ENCODE measurements at regions not wholly inside any gene's neighbourhood (a gene's known extent, or its start where the extent isn't known, plus 50 kb on each side); places are given as distances from the start of the nearest gene placed in this dataset.
"Not testable (repeated sequence)": the region's sequence is repeated elsewhere in the genome, so short reads cannot be mapped to it uniquely, and the experiment has no call there.

DNA sequence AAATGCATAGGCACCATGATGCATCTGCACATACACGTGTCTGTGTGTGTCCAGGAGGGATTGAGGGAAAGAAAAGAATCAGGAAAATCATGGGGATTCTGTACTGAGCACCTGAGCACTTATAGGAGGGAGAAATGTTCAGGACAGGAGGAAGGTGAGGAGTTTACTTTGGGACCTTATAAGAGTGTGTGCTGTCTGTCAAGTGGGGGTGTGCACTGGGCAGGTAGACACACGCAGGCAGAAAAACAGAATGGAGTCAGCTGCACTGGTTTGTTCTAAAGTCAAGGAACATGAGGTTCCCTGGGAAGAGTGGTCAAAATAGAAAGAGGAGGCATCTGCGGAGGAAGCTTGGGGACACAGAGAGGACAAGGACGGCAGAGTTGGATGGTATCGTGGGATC is 92.2 kb upstream of the KCTD1 start:
- Histone ChIP-seq H3K27ac (ENCODE audit: low read length) (no peak overlapping the region), H3K9me3 (ENCODE audit: control insufficient read depth, low read depth, low read length) (no peaks in the 10 kb centered on the region), H3K27me3 (ENCODE audit: control insufficient read depth, insufficient read depth, low read length) (no peaks in the 10 kb centered on the region), H3K9ac (ENCODE audit: low read length) (no peak overlapping the region), H3K36me3 (ENCODE audit: control insufficient read depth, low read depth, low read length) (no peaks in the 10 kb centered on the region), H3K4me3 (ENCODE audit: low read length) (no peak overlapping the region), H3K4me1 (ENCODE audit: control insufficient read depth, low read depth, low read length) (no peaks in the 10 kb centered on the region)

DNA sequence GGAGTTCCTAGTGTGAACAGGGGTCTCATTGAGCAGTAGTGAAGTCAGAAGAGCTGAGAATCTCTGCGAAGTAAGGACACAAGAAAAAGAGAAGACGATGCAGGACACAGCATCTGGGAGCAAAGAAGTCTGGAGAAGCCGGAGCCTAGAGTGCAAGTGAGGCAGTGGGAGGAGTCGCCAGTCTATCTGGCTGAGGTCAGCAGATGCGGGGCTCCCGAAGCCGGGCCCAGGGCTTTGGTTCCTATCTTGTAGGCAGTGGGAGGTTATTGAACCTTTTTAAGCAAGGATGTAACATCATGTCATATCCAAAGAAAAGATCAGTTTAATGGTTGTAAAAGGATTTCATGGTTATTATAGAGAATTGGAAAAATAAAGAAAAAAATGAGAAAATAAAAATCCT is 90.8 kb upstream of the KCTD1 start:
- no peaks in the 10 kb centered on the region for H3K4me1 ChIP-seq (ENCODE audit: control insufficient read depth, low read depth, low read length)
- no peaks in the 10 kb centered on the region for H3K9me3 ChIP-seq (ENCODE audit: control insufficient read depth, low read depth, low read length)
- no peak overlapping the region for H3K27ac ChIP-seq (ENCODE audit: low read length)
- no peaks in the 10 kb centered on the region for H3K36me3 ChIP-seq (ENCODE audit: control insufficient read depth, low read depth, low read length)
- no peaks in the 10 kb centered on the region for H3K27me3 ChIP-seq (ENCODE audit: control insufficient read depth, insufficient read depth, low read length)
- H3K9ac ChIP-seq (ENCODE audit: low read length) = no peak overlapping the region
- H3K4me3 ChIP-seq (ENCODE audit: low read length) = no peak overlapping the region

DNA sequence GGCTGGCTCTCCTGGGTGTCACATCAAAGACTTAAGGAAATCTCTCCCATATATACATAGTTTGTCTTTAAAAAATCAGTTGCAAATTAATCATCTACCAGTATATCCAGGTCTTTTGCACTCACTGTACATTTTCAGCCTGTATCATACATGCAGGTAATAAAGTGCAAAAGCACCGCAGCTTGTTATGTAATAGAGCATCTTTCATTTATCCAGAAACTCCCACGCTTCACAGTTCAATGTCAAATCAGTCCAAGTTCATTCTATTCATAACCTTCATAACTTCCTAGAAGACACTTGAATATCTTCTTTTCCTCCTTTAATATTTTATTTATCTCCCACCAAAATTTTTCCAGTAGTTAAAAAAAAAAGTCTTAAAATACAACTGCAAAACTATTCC is 89.6 kb upstream of the KCTD1 start:
- H3K27ac ChIP-seq (ENCODE audit: low read length) = no peak overlapping the region
- no peaks in the 10 kb centered on the region for H3K4me1 ChIP-seq (ENCODE audit: control insufficient read depth, low read depth, low read length)
- no peaks in the 10 kb centered on the region for H3K36me3 ChIP-seq (ENCODE audit: control insufficient read depth, low read depth, low read length)
- H3K4me3 ChIP-seq (ENCODE audit: low read length) = no peak overlapping the region
- H3K9ac ChIP-seq (ENCODE audit: low read length) = no peak overlapping the region
- no peaks in the 10 kb centered on the region for H3K27me3 ChIP-seq (ENCODE audit: control insufficient read depth, insufficient read depth, low read length)
- H3K9me3 ChIP-seq (ENCODE audit: control insufficient read depth, low read depth, low read length) = no peaks in the 10 kb centered on the region

DNA sequence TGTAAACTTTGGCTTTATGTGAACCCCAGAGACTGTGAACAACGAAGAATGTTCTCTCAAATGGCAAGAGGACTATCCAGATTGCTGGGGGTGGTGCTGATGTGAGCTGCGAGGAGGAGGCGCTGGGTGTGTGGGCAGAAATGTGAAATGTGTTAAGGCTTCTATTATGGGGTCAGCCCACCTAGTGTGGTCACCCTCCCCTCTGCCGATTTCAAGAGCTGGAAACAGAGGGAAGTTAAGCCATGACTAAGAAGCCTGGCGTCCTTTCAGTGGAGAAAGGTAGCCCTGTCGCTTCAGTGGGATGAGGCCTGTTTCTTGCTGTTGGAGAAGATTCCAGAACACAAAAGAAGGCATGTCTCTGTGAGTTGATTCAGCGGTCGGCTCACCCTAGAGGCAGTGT is 89.0 kb upstream of the KCTD1 start:
- Histone ChIP-seq H3K36me3 (ENCODE audit: control insufficient read depth, low read depth, low read length) (no peaks in the 10 kb centered on the region), H3K9me3 (ENCODE audit: control insufficient read depth, low read depth, low read length) (no peaks in the 10 kb centered on the region), H3K9ac (ENCODE audit: low read length) (no peak overlapping the region), H3K27me3 (ENCODE audit: control insufficient read depth, insufficient read depth, low read length) (no peaks in the 10 kb centered on the region), H3K4me3 (ENCODE audit: low read length) (no peak overlapping the region), H3K4me1 (ENCODE audit: control insufficient read depth, low read depth, low read length) (no peaks in the 10 kb centered on the region), H3K27ac (ENCODE audit: low read length) (no peak overlapping the region)

DNA sequence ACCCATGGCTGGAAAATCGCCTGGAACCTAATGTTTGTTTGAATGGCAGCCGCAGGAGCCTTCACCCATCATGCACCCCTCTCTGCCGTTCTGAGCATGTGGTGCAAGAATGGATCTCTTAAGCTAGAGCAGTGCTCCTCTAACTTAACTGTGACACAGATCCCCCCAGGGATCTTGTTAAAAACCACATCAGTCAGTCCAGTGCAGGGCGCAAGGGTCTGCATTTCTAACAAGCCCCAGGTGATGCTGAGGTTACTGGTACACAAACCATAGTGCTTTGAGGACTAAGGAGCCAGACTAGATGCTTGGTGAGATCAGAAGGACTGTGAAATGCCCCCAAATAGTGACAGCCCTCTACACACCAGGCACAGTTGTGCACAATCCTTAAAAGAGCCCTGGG is 87.1 kb upstream of the KCTD1 start:
- H3K4me3 ChIP-seq (ENCODE audit: low read length) = no peak overlapping the region
- H3K4me1 ChIP-seq (ENCODE audit: control insufficient read depth, low read depth, low read length) = no peaks in the 10 kb centered on the region
- no peaks in the 10 kb centered on the region for H3K27me3 ChIP-seq (ENCODE audit: control insufficient read depth, insufficient read depth, low read length)
- no peak overlapping the region for H3K9ac ChIP-seq (ENCODE audit: low read length)
- no peaks in the 10 kb centered on the region for H3K9me3 ChIP-seq (ENCODE audit: control insufficient read depth, low read depth, low read length)
- no peak overlapping the region for H3K27ac ChIP-seq (ENCODE audit: low read length)
- no peaks in the 10 kb centered on the region for H3K36me3 ChIP-seq (ENCODE audit: control insufficient read depth, low read depth, low read length)

DNA sequence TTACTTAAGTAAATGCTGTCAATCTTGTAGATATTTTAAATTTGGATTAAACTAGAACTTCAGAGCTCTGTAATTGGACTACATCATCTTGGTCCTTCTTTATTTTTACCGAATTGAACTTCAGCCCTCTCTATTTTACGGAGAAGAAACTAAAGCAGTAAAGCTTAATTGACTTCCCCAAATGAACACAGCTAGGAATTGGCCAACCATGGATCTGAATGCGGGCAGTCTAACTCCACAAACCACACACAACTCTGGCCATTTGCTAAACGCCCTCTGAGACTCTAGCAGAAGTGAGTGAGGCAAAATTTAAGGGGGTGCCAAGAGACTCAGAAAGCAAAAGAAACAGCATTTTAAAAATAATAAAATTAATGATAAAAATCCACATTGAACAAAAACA is 86.3 kb upstream of the KCTD1 start:
- no peaks in the 10 kb centered on the region for H3K9me3 ChIP-seq (ENCODE audit: control insufficient read depth, low read depth, low read length)
- H3K9ac ChIP-seq (ENCODE audit: low read length) = no peak overlapping the region
- H3K27me3 ChIP-seq (ENCODE audit: control insufficient read depth, insufficient read depth, low read length) = no peaks in the 10 kb centered on the region
- H3K27ac ChIP-seq (ENCODE audit: low read length) = no peak overlapping the region
- no peaks in the 10 kb centered on the region for H3K4me1 ChIP-seq (ENCODE audit: control insufficient read depth, low read depth, low read length)
- no peak overlapping the region for H3K4me3 ChIP-seq (ENCODE audit: low read length)
- no peaks in the 10 kb centered on the region for H3K36me3 ChIP-seq (ENCODE audit: control insufficient read depth, low read depth, low read length)

DNA sequence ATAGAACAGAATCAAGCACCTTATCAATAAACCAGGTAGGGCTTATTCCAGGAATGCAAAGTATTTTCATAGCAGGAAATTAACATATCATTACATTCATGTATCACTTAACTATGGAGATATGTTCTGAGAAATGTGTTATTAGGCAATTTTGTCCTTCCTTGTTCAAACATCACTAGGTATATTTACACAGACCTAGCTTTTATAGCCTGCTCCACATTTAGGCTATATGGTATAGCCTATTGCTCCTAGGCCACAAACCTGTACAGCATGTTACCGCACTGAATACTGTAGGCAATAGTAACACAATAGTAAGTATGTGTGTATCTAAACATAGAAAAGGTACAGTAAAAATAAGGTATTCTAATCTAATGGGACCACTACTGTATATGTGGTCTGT is 82.8 kb upstream of the KCTD1 start:
- Histone ChIP-seq H3K9ac (ENCODE audit: low read length) (no peak overlapping the region), H3K9me3 (ENCODE audit: control insufficient read depth, low read depth, low read length) (no peaks in the 10 kb centered on the region), H3K36me3 (ENCODE audit: control insufficient read depth, low read depth, low read length) (no peaks in the 10 kb centered on the region), H3K4me1 (ENCODE audit: control insufficient read depth, low read depth, low read length) (no peaks in the 10 kb centered on the region), H3K27ac (ENCODE audit: low read length) (no peak overlapping the region), H3K27me3 (ENCODE audit: control insufficient read depth, insufficient read depth, low read length) (no peaks in the 10 kb centered on the region), H3K4me3 (ENCODE audit: low read length) (no peak overlapping the region)

DNA sequence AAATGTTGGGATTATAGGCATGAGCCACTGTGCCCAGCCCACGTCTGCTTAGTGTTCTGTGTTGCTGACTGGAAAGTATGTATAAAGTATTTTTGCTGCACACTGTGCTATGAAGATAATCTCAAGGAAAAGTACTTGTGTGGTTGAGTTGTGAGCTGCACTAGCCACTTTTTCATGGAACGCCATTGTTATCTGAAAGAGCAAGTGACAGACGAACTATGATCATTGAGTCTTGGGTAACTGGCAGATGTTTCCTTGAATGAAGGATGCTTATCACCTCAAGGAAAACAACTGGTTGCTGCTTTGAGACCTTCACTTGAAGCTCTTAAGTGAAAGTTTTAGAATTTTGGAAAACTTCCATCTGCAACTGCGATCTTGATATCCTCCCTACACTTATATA is 82.2 kb upstream of the KCTD1 start:
- Histone ChIP-seq H3K27me3 (ENCODE audit: control insufficient read depth, insufficient read depth, low read length) (no peaks in the 10 kb centered on the region), H3K9me3 (ENCODE audit: control insufficient read depth, low read depth, low read length) (no peaks in the 10 kb centered on the region), H3K4me3 (ENCODE audit: low read length) (no peak overlapping the region), H3K27ac (ENCODE audit: low read length) (no peak overlapping the region), H3K4me1 (ENCODE audit: control insufficient read depth, low read depth, low read length) (no peaks in the 10 kb centered on the region), H3K9ac (ENCODE audit: low read length) (no peak overlapping the region), H3K36me3 (ENCODE audit: control insufficient read depth, low read depth, low read length) (no peaks in the 10 kb centered on the region)

DNA sequence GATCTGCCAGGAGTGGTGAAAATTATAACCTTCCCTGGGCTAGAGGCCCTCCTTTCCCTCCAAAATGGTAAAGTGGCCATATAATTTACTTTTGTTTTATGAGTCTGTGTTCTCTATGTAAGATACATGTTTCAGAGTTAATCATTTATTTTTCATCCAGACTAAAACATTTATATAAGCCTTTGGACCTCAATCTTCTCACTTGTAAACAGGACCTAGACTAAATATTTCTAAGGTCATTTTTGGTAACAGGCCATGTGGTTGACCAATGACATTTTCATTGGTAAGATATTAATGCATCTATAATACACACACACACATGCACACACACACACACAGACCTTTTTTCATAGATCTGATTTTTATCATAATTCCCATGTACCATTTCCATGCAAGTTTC is 79.7 kb upstream of the KCTD1 start:
- Histone ChIP-seq H3K9me3 (ENCODE audit: control insufficient read depth, low read depth, low read length) (peaks cover 10% of the 10 kb centered on the region), H3K36me3 (ENCODE audit: control insufficient read depth, low read depth, low read length) (no peaks in the 10 kb centered on the region), H3K9ac (ENCODE audit: low read length) (no peak overlapping the region), H3K27me3 (ENCODE audit: control insufficient read depth, insufficient read depth, low read length) (no peaks in the 10 kb centered on the region), H3K4me1 (ENCODE audit: control insufficient read depth, low read depth, low read length) (no peaks in the 10 kb centered on the region), H3K4me3 (ENCODE audit: low read length) (no peak overlapping the region), H3K27ac (ENCODE audit: low read length) (no peak overlapping the region)

DNA sequence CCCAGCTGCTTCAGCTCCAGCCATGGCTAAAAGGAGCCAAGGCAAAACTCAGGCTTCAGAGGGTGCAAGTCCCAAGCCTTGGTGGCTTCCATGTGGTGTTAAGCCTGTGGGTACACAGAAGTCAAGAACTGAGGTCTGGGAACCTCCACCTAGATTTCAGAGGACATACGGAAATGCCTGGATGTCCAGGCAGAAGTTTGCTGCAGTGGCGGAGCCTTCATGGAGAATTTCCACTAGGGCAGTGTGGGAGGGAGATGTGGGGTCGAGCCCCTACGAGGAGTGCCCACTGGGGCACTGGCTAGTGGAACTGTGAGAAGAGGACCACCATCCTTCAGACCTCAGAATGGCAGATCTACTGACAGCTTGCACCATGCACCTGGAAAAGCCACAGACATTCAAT is 76.1 kb upstream of the KCTD1 start:
- no peak overlapping the region for H3K27ac ChIP-seq (ENCODE audit: low read length)
- no peaks in the 10 kb centered on the region for H3K36me3 ChIP-seq (ENCODE audit: control insufficient read depth, low read depth, low read length)
- H3K4me3 ChIP-seq (ENCODE audit: low read length) = no peak overlapping the region
- no peaks in the 10 kb centered on the region for H3K4me1 ChIP-seq (ENCODE audit: control insufficient read depth, low read depth, low read length)
- no peak overlapping the region for H3K9ac ChIP-seq (ENCODE audit: low read length)
- H3K27me3 ChIP-seq (ENCODE audit: control insufficient read depth, insufficient read depth, low read length) = no peaks in the 10 kb centered on the region
- peaks cover 10% of the 10 kb centered on the region for H3K9me3 ChIP-seq (ENCODE audit: control insufficient read depth, low read depth, low read length)

DNA sequence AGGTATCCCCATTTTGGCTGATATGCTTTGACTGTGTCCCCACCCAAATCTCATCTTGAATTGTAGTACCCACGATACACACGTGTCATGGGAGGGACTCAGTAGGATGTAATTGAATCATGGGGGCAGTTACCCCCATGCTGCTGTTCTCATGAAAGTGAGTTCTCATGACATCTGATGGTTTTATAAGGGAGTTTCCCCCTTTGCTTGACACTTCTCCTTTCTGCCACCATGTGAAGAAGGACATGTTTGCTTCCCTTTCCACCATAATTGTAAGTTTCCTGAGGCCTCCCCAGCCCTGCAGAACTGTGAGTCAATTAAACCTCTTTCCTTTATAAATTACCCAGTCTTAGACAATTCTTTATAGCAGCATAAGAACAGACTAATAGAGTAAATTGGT is 75.0 kb upstream of the KCTD1 start:
- H3K4me1 ChIP-seq (ENCODE audit: control insufficient read depth, low read depth, low read length); H3K36me3 ChIP-seq (ENCODE audit: control insufficient read depth, low read depth, low read length); H3K9ac ChIP-seq (ENCODE audit: low read length); H3K27me3 ChIP-seq (ENCODE audit: control insufficient read depth, insufficient read depth, low read length); H3K4me3 ChIP-seq (ENCODE audit: low read length); H3K9me3 ChIP-seq (ENCODE audit: control insufficient read depth, low read depth, low read length); H3K27ac ChIP-seq (ENCODE audit: low read length): not testable (repeated sequence)

DNA sequence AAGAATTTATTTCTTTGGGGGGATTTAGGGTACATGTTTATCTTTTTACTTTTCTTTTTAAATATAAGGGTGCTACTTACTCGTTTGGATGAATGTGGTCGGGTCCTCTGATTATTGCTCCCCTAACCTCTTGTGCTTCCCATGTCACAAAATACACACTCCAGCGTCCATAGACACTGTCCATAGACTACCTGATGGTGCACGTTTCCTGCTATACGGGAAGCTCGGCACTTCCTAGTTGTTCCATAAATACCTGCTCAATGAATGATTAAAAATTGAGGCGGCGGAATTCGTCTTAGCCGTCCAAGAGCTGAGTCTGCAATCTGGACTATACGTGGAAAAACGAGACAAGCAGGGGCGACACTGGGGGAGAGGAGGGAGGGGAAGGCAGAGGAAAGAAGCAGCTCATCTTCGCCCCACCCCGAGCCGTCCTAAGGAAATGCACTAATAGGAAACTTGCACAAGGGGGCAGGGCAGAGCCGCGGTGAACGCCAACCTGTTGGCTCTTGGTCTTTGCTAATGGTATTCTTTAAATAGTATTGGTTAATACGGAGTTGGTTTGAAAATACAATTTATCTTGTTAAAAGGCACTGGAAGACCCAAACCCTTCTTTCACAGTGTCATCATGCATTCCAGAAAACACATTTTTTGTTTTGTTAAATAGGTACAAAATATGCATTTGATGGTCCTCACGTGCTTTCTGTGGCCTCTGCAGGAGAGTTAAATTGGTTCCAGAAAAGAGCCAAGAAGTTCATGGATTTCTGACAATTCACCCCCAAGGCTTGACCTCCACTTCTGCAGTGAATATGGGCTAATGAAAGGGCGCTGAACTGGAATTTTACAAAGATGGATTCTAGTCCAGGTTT is 73.0 kb upstream of the KCTD1 start:
- peaks cover 10% of the 10 kb centered on the region for H3K9me3 ChIP-seq (ENCODE audit: control insufficient read depth, low read depth, low read length)
- H3K9ac ChIP-seq (ENCODE audit: low read length) = no peak overlapping the region
- H3K4me3 ChIP-seq (ENCODE audit: low read length) = no peak overlapping the region
- no peaks in the 10 kb centered on the region for H3K4me1 ChIP-seq (ENCODE audit: control insufficient read depth, low read depth, low read length)
- H3K27ac ChIP-seq (ENCODE audit: low read length) = no peak overlapping the region
- no peaks in the 10 kb centered on the region for H3K27me3 ChIP-seq (ENCODE audit: control insufficient read depth, insufficient read depth, low read length)
- H3K36me3 ChIP-seq (ENCODE audit: control insufficient read depth, low read depth, low read length) = no peaks in the 10 kb centered on the region
